Thoracic aorta (tissue), 2 donors: ENCODE measurements at regions not wholly inside any gene's neighbourhood (a gene's known extent, or its start where the extent isn't known, plus 50 kb on each side); places are given as distances from the start of the nearest gene placed in this dataset.

ENCODE experiments used
- ATAC-seq: fragments of 150-250 bp; one replicate; pipeline ENCODE4 v1.8.0; 2017; ENCODE audit warnings: low read depth; ENCODE audit not compliant: insufficient number of reproducible peaks, low FRiP score
- DNase-seq: peaks from one replicate; pipeline ENCODE4 v3.0.0-alpha.2; 2020; ENCODE audit warnings: low spot score
- H3K27ac ChIP-seq, 2 donors: fragments of 200-600 bp; sonication (generic); 1 replicate in 1 of 2; 2 replicates in 1 of 2; pipeline ENCODE4 v1.5.1; 2016; ENCODE audit warnings: mild to moderate bottlenecking in 2 of 2, moderate library complexity in 2 of 2
- H3K27me3 ChIP-seq: fragments of 200-600 bp; sonication (generic); replicated peaks from 2 replicates; pipeline ENCODE4 v1.6.0; 2016; ENCODE audit warnings: mild to moderate bottlenecking; ENCODE audit not compliant: insufficient read depth
- H3K36me3 ChIP-seq: fragments of 200-600 bp; sonication (generic); one replicate; pipeline ENCODE4 v1.5.1; 2016
- H3K4me1 ChIP-seq, 2 donors: fragments of 200-600 bp; sonication (generic); 1 replicate in 1 of 2; 2 replicates in 1 of 2; pipeline versions ENCODE4 v1.5.1 to v1.6.0; 2016; ENCODE audit warnings: low read depth in 2 of 2, mild to moderate bottlenecking in 1 of 2; ENCODE audit not compliant: control insufficient read depth in 1 of 2
- H3K4me3 ChIP-seq: fragments of 200-600 bp; sonication (generic); 2 replicates; pipeline ENCODE4 v1.5.1; 2016; ENCODE audit warnings: mild to moderate bottlenecking
- H3K9me3 ChIP-seq: fragments of 200-600 bp; sonication (generic); 2 replicates; pipeline ENCODE4 v1.5.1; 2016
- TF ChIP-seq, protein P1 (sequence below): fragments of 200-600 bp; sonication (generic); IDR thresholded peaks from one replicate; pipeline ENCODE4 v1.5.1; 2019; ENCODE audit warnings: antibody characterized with exemption

DNA sequence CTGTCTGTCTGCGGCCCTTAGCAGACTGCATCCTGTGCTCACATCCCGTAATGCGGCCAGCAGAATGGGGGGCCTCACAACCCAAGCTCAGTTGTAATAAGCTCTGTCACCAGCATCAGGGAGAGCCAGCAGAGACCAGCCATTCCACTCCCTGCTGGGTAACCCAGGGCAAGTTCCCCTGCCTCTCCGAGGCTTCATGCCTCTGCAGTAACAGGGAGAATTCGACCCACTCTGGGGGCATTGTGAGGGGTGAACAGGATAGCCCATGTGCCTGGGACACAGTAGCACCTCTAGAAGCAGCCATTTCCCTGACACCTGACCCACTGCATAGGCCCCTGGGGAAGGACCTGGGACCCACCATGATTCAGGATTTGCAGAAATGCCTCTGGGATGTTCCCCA, 461.2 kb downstream of the MATN1 start:
- ATAC-seq = no peak
- no peaks in the 10 kb centered on the region for H3K36me3 ChIP-seq
- no peak overlapping the region for H3K27ac ChIP-seq
- H3K4me3 ChIP-seq = no peak overlapping the region
- DNase-seq = no peak
- no peaks in the 10 kb centered on the region for H3K4me1 ChIP-seq
- H3K9me3 ChIP-seq = no peaks in the 10 kb centered on the region
- no peaks in the 10 kb centered on the region for H3K27me3 ChIP-seq
- TF ChIP-seq, protein P1, sequence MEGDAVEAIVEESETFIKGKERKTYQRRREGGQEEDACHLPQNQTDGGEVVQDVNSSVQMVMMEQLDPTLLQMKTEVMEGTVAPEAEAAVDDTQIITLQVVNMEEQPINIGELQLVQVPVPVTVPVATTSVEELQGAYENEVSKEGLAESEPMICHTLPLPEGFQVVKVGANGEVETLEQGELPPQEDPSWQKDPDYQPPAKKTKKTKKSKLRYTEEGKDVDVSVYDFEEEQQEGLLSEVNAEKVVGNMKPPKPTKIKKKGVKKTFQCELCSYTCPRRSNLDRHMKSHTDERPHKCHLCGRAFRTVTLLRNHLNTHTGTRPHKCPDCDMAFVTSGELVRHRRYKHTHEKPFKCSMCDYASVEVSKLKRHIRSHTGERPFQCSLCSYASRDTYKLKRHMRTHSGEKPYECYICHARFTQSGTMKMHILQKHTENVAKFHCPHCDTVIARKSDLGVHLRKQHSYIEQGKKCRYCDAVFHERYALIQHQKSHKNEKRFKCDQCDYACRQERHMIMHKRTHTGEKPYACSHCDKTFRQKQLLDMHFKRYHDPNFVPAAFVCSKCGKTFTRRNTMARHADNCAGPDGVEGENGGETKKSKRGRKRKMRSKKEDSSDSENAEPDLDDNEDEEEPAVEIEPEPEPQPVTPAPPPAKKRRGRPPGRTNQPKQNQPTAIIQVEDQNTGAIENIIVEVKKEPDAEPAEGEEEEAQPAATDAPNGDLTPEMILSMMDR = no peak

DNA sequence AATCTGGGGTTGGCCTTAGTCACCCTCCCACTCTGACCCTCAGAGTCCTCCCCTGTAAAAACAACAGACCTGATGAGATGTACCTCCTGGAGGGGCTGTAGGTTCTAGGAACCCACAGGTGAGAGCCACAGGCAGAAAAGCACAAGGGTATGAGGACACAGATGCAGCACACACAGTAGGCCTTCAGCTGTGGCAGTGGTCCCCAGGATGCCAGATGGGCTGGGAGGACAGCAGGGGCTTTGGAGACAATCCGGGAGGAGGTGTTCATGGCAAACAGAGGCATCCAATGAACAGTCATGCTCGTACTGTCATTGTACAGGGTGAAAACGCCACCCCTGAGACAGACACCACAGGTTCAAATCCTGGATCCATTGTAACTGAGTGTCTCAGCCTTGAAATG, 463.1 kb downstream of the MATN1 start:
- Histone ChIP-seq H3K36me3 (no peaks in the 10 kb centered on the region), H3K27me3 (no peaks in the 10 kb centered on the region), H3K27ac (no peak overlapping the region), H3K4me3 (no peak overlapping the region), H3K4me1 (no peaks in the 10 kb centered on the region), H3K9me3 (no peaks in the 10 kb centered on the region)
- DNase-seq = no peak
- TF ChIP-seq, protein P1 = no peak
- no peak for ATAC-seq

DNA sequence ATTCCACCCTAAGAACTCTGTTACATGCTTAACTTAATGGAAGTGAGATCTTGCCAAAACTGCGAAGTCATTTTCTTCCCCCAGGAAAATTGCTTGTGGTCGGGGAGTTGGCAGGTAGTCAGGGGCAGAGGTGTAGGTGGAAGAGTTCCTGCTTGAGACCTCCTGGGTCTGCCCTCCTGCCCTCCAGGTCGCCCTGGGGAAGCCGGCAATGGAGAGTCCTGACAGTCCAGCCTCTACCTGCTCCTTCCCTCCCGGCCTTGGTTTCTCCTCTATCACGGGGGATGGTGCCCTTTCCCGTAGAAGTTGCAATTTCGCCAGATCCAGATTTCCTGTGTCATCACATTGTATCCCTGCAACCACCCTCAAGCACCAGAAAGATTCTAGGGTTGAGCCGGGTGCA, 463.8 kb downstream of the MATN1 start:
- H3K36me3 ChIP-seq = no peaks in the 10 kb centered on the region
- H3K27ac ChIP-seq = no peak overlapping the region
- DNase-seq = no peak
- ATAC-seq = no peak
- TF ChIP-seq, protein P1 = no peak
- no peaks in the 10 kb centered on the region for H3K9me3 ChIP-seq
- H3K4me1 ChIP-seq = no peaks in the 10 kb centered on the region
- no peaks in the 10 kb centered on the region for H3K27me3 ChIP-seq
- no peak overlapping the region for H3K4me3 ChIP-seq

DNA sequence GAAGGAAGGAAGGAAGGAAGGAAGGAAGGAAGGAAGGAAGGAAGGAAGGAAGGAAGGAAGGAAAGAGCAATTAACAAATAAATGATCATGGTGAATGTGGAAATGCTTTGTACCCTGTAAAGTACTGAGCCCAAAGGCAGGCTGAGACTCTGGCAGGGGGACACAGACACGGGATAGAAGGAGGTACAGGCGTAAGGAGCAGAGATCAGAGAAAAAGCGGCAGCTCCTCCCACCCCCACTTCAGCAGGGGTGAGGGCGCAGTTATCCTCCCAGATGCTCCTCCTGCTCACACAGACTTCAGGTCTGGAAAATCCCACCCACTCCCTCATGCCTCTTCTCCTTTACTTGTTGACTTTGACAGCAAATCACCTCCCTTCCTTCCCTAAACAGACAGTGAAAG, 464.5 kb downstream of the MATN1 start:
- no peaks in the 10 kb centered on the region for H3K9me3 ChIP-seq
- no peak overlapping the region for H3K4me3 ChIP-seq
- ATAC-seq = no peak
- no peak overlapping the region for H3K27ac ChIP-seq
- no peaks in the 10 kb centered on the region for H3K4me1 ChIP-seq
- DNase-seq = no peak
- H3K27me3 ChIP-seq = no peaks in the 10 kb centered on the region
- no peaks in the 10 kb centered on the region for H3K36me3 ChIP-seq
- TF ChIP-seq, protein P1 = no peak

DNA sequence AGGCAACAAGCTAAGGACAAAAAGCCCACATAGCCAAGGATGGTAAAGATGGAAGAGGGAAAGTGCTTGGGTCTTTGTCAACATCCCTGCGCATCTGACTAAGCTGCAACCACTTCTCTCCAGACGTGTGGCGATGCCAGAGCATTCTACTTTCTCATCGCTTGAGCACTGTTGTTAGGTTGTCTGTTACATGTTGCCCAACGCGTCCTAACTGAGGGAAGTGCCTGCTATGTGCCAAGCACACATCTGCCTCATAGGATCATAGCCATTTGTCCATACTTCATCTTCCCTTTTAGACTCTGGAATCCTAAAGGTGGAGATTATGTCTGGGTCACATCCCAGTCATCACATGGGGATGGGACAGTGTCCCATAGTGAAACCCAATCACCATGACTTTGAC, 464.9 kb downstream of the MATN1 start:
- TF ChIP-seq, protein P1 = no peak
- H3K27me3 ChIP-seq = no peaks in the 10 kb centered on the region
- no peaks in the 10 kb centered on the region for H3K9me3 ChIP-seq
- H3K27ac ChIP-seq = no peak overlapping the region
- H3K4me3 ChIP-seq = no peak overlapping the region
- H3K4me1 ChIP-seq = no peaks in the 10 kb centered on the region
- H3K36me3 ChIP-seq = no peaks in the 10 kb centered on the region
- no peak for ATAC-seq
- no peak for DNase-seq
